SK-N-SH treated with all-trans-retinoic acid at 6 μM for 48 hours (cell line): ENCODE measurements at regions not wholly inside any gene's neighbourhood (a gene's known extent, or its start where the extent isn't known, plus 50 kb on each side); places are given as distances from the start of the nearest gene placed in this dataset.

Experiments used
- ATAC-seq: fragments of 200-7000 bp; cut with Tn5 transposase; 3 replicates; pipeline ENCODE4 v1.9.1; 2020; ENCODE audit warnings: mild to moderate bottlenecking, moderate library complexity
- ARNTL ChIP-seq: fragments of 450-650 bp; formaldehyde crosslinking; IDR thresholded peaks from 2 replicates; pipeline ENCODE4 v1.5.0; 2020; ENCODE audit warnings: low read depth, mild to moderate bottlenecking, moderate library complexity, borderline replicate concordance
- BACH2 ChIP-seq: fragments of 250-450 bp; sonication (Bioruptor Pico); IDR thresholded peaks from 2 replicates; pipeline ENCODE4 v1.9.0; 2021; ENCODE audit warnings: mild to moderate bottlenecking, borderline replicate concordance
- CREB5 ChIP-seq: fragments of 250-450 bp; sonication (Bioruptor Pico); IDR thresholded peaks from 2 replicates; pipeline ENCODE4 v1.5.1; 2020; ENCODE audit warnings: low read depth, mild to moderate bottlenecking, moderate library complexity
- CSDC2 ChIP-seq: fragments of 250-450 bp; sonication (Bioruptor Pico); IDR thresholded peaks from 2 replicates; pipeline ENCODE4 v1.5.0; 2020; ENCODE audit warnings: mild to moderate bottlenecking, moderate library complexity
- CSRNP3 ChIP-seq: fragments of 250-450 bp; sonication (Bioruptor Pico); IDR thresholded peaks from 2 replicates; pipeline ENCODE4 v1.5.1; 2021; ENCODE audit warnings: mild to moderate bottlenecking, moderate library complexity
- ESRRG ChIP-seq: fragments of 250-450 bp; sonication (Bioruptor Pico); IDR thresholded peaks from 2 replicates; pipeline ENCODE4 v1.6.1; 2021; ENCODE audit warnings: mild to moderate bottlenecking
- GLIS3 ChIP-seq: fragments of 250-450 bp; sonication (Bioruptor Pico); IDR thresholded peaks from 2 replicates; pipeline ENCODE4 v1.5.0; 2020; ENCODE audit warnings: mild to moderate bottlenecking, moderate library complexity
- ISL1 ChIP-seq: fragments of 250-450 bp; sonication (Bioruptor Pico); IDR thresholded peaks from 2 replicates; pipeline ENCODE4 v2.1.2; 2022; ENCODE audit warnings: mild to moderate bottlenecking, moderate library complexity
- OSR1 ChIP-seq: fragments of 250-450 bp; sonication (Bioruptor Pico); IDR thresholded peaks from 2 replicates; pipeline ENCODE4 v1.8.0; 2022; ENCODE audit warnings: moderate library complexity, mild to moderate bottlenecking, inconsistent platforms
- PATZ1 ChIP-seq: fragments of 250-450 bp; sonication (Bioruptor Pico); IDR thresholded peaks from 2 replicates; pipeline ENCODE4 v1.8.0; 2020; ENCODE audit warnings: mild to moderate bottlenecking, moderate library complexity, borderline replicate concordance
- POU6F1 ChIP-seq: fragments of 250-450 bp; sonication (Bioruptor Pico); IDR thresholded peaks from 2 replicates; pipeline ENCODE4 v1.8.0; 2021; ENCODE audit warnings: low read depth, mild to moderate bottlenecking, moderate library complexity, borderline replicate concordance
- PPARA ChIP-seq: fragments of 250-450 bp; sonication (Bioruptor Pico); IDR thresholded peaks from 2 replicates; pipeline ENCODE4 v1.5.0; 2020; ENCODE audit warnings: mild to moderate bottlenecking, borderline replicate concordance
- RARB ChIP-seq: fragments of 250-450 bp; sonication (Bioruptor Pico); IDR thresholded peaks from 2 replicates; pipeline ENCODE4 v1.8.0; 2021; ENCODE audit warnings: mild to moderate bottlenecking, moderate library complexity
- SNAI2 ChIP-seq: fragments of 250-450 bp; sonication (Bioruptor Pico); IDR thresholded peaks from 2 replicates; pipeline ENCODE4 v1.5.0; 2020; ENCODE audit warnings: mild to moderate bottlenecking, moderate library complexity
- TCF4 ChIP-seq: fragments of 250-450 bp; sonication (Bioruptor Pico); IDR thresholded peaks from 2 replicates; pipeline ENCODE4 v1.8.0; 2021; ENCODE audit warnings: mild to moderate bottlenecking, moderate library complexity, borderline replicate concordance
- TOX ChIP-seq: fragments of 250-450 bp; sonication (Bioruptor Pico); IDR thresholded peaks from 2 replicates; pipeline ENCODE4 v1.8.0; 2021; ENCODE audit warnings: mild to moderate bottlenecking, moderate library complexity, borderline replicate concordance
- TSHZ2 ChIP-seq: fragments of 250-450 bp; sonication (Bioruptor Pico); IDR thresholded peaks from 2 replicates; pipeline ENCODE4 v1.5.0; 2020; ENCODE audit warnings: mild to moderate bottlenecking, moderate library complexity
- ZFP3 ChIP-seq: fragments of 250-450 bp; sonication (Bioruptor Pico); IDR thresholded peaks from 2 replicates; pipeline ENCODE4 v1.5.0; 2020; ENCODE audit warnings: mild to moderate bottlenecking, moderate library complexity
- ZNF565 ChIP-seq: fragments of 450-650 bp; formaldehyde crosslinking; conservative IDR thresholded peaks from 2 replicates; pipeline ENCODE4 v1.5.0; 2020; ENCODE audit warnings: low read depth, mild to moderate bottlenecking, moderate library complexity
- ZNF70 ChIP-seq: fragments of 450-650 bp; formaldehyde crosslinking; IDR thresholded peaks from 2 replicates; pipeline ENCODE4 v1.5.0; 2020; ENCODE audit warnings: mild to moderate bottlenecking, moderate library complexity
- ZNF8 ChIP-seq: fragments of 450-650 bp; formaldehyde crosslinking; IDR thresholded peaks from 2 replicates; pipeline ENCODE4 v1.5.0; 2020; ENCODE audit warnings: mild to moderate bottlenecking, moderate library complexity

GRCh38 chr21:18716578-18717138 is 313.1 kb upstream of the TMPRSS15 start:
- no peak for ATAC-seq
- TF ChIP-seq PPARA (CRISPR knock-in tag): no peak
- TF ChIP-seq ZNF565: no peak
- TF ChIP-seq OSR1: no peak
- no peak for TF ChIP-seq ZNF70 (CRISPR knock-in tag)
- no peak for TF ChIP-seq TSHZ2 (CRISPR knock-in tag)
- TF ChIP-seq TOX: no peak
- no peak for TF ChIP-seq POU6F1 (CRISPR knock-in tag)
- TF ChIP-seq ARNTL (CRISPR knock-in tag): no peak
- TF ChIP-seq CREB5 (CRISPR knock-in tag): no peak
- TF ChIP-seq SNAI2 (CRISPR knock-in tag): no peak
- TF ChIP-seq ESRRG (CRISPR knock-in tag): no peak
- TF ChIP-seq PATZ1 (CRISPR knock-in tag): no peak
- no peak for TF ChIP-seq ZFP3 (CRISPR knock-in tag)
- TF ChIP-seq GLIS3 (CRISPR knock-in tag): no peak
- no peak for TF ChIP-seq CSDC2 (CRISPR knock-in tag)
- no peak for TF ChIP-seq TCF4 (CRISPR knock-in tag)
- TF ChIP-seq BACH2 (CRISPR knock-in tag): no peak
- no peak for TF ChIP-seq ISL1 (CRISPR knock-in tag)
- TF ChIP-seq ZNF8: no peak

- TF ChIP-seq ZNF8: no peak
- TF ChIP-seq TOX: no peak
- TF ChIP-seq TSHZ2 (CRISPR knock-in tag): no peak
- TF ChIP-seq BACH2 (CRISPR knock-in tag): no peak
- TF ChIP-seq ESRRG (CRISPR knock-in tag): no peak
- no peak for TF ChIP-seq POU6F1 (CRISPR knock-in tag)
- TF ChIP-seq RARB (CRISPR knock-in tag): no peak
- TF ChIP-seq ZFP3 (CRISPR knock-in tag): no peak
- no peak for TF ChIP-seq OSR1
- TF ChIP-seq CSRNP3 (CRISPR knock-in tag): no peak
- no peak for TF ChIP-seq CREB5 (CRISPR knock-in tag)
Measured at GRCh38 chr21:18722193-18722592, 318.6 kb upstream of the TMPRSS15 start.

More at GRCh38 chr21:18722193-18722592, 318.6 kb upstream of the TMPRSS15 start:
- ATAC-seq: no peak
